Lower leg skin (tissue), 3 donors: ENCODE measurements at regions not wholly inside any gene's neighbourhood (a gene's known extent, or its start where the extent isn't known, plus 50 kb on each side); places are given as distances from the start of the nearest gene placed in this dataset.

Experiments
- POLR2A ChIP-seq, 2 donors: fragments of 450-650 bp; IDR thresholded peaks; one replicate each; pipeline ENCODE4 v1.6.1; 2016 to 2017; ENCODE audit warnings: antibody characterized with exemption in 2 of 2, mild to moderate bottlenecking in 1 of 2, moderate library complexity in 1 of 2
- TF ChIP-seq, protein P1 (sequence below), 3 donors: fragments of 450-650 bp; IDR thresholded peaks; one replicate each; pipeline ENCODE4 v1.5.1; 2016; ENCODE audit warnings: antibody characterized with exemption in 3 of 3, mild to moderate bottlenecking in 3 of 3, moderate library complexity in 2 of 3

DNA sequence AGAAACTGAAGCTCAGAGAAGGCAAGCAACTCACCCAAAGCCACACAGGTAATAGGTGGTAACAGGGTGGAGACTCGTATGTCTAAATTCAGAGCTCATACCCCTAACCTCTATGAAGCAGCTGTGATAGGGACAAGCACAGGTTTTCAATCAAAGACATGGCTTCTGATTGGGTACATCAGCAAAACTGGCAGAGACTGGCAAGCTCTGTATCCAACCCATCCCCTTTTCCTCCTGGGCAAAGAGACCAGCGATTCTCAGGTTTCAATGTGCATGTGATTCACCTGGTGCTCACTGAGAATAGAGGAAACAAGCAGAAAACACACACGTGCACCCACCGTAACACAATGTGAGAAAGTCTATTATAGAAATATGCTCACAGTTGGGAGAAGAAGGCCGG, 153.0 kb downstream of the SMIM20 start:
- no peak for TF ChIP-seq POLR2A (IDR thresholded peaks at IDR 0.05)
- TF ChIP-seq, protein P1, sequence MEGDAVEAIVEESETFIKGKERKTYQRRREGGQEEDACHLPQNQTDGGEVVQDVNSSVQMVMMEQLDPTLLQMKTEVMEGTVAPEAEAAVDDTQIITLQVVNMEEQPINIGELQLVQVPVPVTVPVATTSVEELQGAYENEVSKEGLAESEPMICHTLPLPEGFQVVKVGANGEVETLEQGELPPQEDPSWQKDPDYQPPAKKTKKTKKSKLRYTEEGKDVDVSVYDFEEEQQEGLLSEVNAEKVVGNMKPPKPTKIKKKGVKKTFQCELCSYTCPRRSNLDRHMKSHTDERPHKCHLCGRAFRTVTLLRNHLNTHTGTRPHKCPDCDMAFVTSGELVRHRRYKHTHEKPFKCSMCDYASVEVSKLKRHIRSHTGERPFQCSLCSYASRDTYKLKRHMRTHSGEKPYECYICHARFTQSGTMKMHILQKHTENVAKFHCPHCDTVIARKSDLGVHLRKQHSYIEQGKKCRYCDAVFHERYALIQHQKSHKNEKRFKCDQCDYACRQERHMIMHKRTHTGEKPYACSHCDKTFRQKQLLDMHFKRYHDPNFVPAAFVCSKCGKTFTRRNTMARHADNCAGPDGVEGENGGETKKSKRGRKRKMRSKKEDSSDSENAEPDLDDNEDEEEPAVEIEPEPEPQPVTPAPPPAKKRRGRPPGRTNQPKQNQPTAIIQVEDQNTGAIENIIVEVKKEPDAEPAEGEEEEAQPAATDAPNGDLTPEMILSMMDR (IDR thresholded peaks at IDR 0.05) = no peak
